HG03460 (cell line): ENCODE measurements at regions not wholly inside any gene's neighbourhood (a gene's known extent, or its start where the extent isn't known, plus 50 kb on each side); places are given as distances from the start of the nearest gene placed in this dataset.

Experiments used
- ATAC-seq: cut with Tn5 transposase; IDR thresholded peaks from one replicate; pipeline ENCODE4 v1.9.1; 2021; ENCODE audit not compliant: unreplicated experiment

GRCh38 chr12:27907766-27908165 is 64.8 kb downstream of the PTHLH start:
- ATAC-seq: no peak

GRCh38 chr12:27906658-27907473 is 65.7 kb downstream of the PTHLH start:
- ATAC-seq: no peak

- ATAC-seq: no peak
Measured at GRCh38 chr12:27906127-27906500, 66.4 kb downstream of the PTHLH start.

- no peak for ATAC-seq
Measured at GRCh38 chr12:27905285-27906126, 67.0 kb downstream of the PTHLH start.

GRCh38 chr12:27902651-27903050 is 69.9 kb downstream of the PTHLH start:
- no peak for ATAC-seq

- ATAC-seq: no peak
Measured at GRCh38 chr12:27901959-27902358, 70.6 kb downstream of the PTHLH start.

- ATAC-seq: no peak
Measured at GRCh38 chr12:27900920-27901879, 71.3 kb downstream of the PTHLH start.

- no peak for ATAC-seq
Measured at GRCh38 chr12:27899151-27899661, 73.3 kb downstream of the PTHLH start.

GRCh38 chr12:27898022-27898421 is 74.5 kb downstream of the PTHLH start:
- ATAC-seq: no peak

GRCh38 chr12:27896419-27896990 is 76.0 kb downstream of the PTHLH start:
- no peak for ATAC-seq

- no peak for ATAC-seq
Measured at GRCh38 chr12:27894309-27894708, 78.2 kb downstream of the PTHLH start.

GRCh38 chr12:27879708-27880107 is 92.8 kb downstream of the PTHLH start:
- no peak for ATAC-seq

- no peak for ATAC-seq
Measured at GRCh38 chr12:27875677-27876076, 95.6 kb upstream of the MANSC4 start.

GRCh38 chr12:27873010-27873409 is 93.0 kb upstream of the MANSC4 start:
- ATAC-seq: no peak

GRCh38 chr12:27871946-27872345 is 91.9 kb upstream of the MANSC4 start:
- ATAC-seq: no peak

GRCh38 chr12:27870939-27871338 is 90.9 kb upstream of the MANSC4 start:
- no peak for ATAC-seq

- ATAC-seq: no peak
Measured at GRCh38 chr12:27869567-27869966, 89.5 kb upstream of the MANSC4 start.

GRCh38 chr12:27868139-27868538 is 88.1 kb upstream of the MANSC4 start:
- ATAC-seq: no peak

- no peak for ATAC-seq
Measured at GRCh38 chr12:27866373-27867101, 86.5 kb upstream of the MANSC4 start.

- ATAC-seq: no peak
Measured at GRCh38 chr12:27865421-27865820, 85.4 kb upstream of the MANSC4 start.
